ENCODE measurements at regions not wholly inside any gene's neighbourhood (a gene's known extent, or its start where the extent isn't known, plus 50 kb on each side); places are given as distances from the start of the nearest gene placed in this dataset.

DNA sequence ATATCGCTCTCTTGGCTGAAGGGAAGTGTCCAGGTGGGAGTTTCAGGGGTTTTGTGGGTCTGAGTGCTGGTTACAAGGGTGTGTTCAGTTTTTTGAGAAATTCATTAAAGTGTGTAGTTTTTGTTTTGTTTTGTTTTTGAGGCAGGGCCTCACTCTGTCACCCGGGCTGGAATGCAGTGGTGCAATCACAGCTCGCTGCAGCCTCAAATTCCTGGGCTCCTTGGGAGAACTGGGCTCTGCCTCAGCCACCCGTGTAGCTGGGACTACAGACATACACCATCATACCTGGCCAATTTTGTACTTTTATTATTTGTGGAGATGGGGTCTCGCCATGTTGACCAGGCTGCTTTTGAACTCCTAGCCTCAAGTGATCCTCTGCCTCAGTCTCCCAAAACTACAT, 51.2 kb upstream of the RALGAPA2 start:
- TF ChIP-seq, protein P1, sequence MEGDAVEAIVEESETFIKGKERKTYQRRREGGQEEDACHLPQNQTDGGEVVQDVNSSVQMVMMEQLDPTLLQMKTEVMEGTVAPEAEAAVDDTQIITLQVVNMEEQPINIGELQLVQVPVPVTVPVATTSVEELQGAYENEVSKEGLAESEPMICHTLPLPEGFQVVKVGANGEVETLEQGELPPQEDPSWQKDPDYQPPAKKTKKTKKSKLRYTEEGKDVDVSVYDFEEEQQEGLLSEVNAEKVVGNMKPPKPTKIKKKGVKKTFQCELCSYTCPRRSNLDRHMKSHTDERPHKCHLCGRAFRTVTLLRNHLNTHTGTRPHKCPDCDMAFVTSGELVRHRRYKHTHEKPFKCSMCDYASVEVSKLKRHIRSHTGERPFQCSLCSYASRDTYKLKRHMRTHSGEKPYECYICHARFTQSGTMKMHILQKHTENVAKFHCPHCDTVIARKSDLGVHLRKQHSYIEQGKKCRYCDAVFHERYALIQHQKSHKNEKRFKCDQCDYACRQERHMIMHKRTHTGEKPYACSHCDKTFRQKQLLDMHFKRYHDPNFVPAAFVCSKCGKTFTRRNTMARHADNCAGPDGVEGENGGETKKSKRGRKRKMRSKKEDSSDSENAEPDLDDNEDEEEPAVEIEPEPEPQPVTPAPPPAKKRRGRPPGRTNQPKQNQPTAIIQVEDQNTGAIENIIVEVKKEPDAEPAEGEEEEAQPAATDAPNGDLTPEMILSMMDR (IDR thresholded peaks at IDR 0.05 in 4 of 5, conservative IDR thresholded peaks at IDR 0.05 in 1 of 5), result no peak
- no peak for TF ChIP-seq POLR2A (IDR thresholded peaks at IDR 0.05)
